ENCODE measurements at regions not wholly inside any gene's neighbourhood (a gene's known extent, or its start where the extent isn't known, plus 50 kb on each side); places are given as distances from the start of the nearest gene placed in this dataset.

DNA sequence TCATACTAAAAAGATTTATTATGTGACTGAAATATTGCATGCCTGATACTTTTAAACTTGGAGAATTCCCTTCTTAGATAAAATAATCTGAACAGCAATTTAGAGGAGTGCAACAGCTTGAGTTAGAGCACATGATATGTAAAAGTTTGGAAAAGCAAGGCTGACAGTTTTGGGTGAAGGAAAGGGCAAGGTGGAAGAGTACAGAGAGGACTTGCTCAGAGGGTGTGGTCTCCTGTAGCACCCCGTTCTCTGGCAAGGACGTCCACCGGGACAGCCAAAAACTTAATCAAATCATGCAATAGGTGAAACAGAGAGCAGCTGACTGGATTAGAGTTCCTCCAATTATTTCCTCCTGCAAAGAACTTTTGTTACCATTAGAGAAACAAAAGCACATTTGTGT is 65.2 kb upstream of the PDZRN4 start:
- no peak overlapping the region for H3K4me3 ChIP-seq (ENCODE audit: low read length)
- peaks cover 4% of the 10 kb centered on the region for H3K4me1 ChIP-seq (ENCODE audit: control insufficient read depth, insufficient read depth, low read length)
- H3K9me3 ChIP-seq (ENCODE audit: control insufficient read depth, low read length): peaks cover 4% of the 10 kb centered on the region
- H3K27me3 ChIP-seq (replicated peaks; ENCODE audit: control insufficient read depth, insufficient read depth, low read length): no peaks in the 10 kb centered on the region
- no peaks in the 10 kb centered on the region for H3K36me3 ChIP-seq (ENCODE audit: control insufficient read depth, insufficient read depth, low read length, severe bottlenecking)
- DNase-seq (ENCODE audit: low read depth): peak; percentile 16
- H3K9ac ChIP-seq (ENCODE audit: low read length): no peak overlapping the region

DNA sequence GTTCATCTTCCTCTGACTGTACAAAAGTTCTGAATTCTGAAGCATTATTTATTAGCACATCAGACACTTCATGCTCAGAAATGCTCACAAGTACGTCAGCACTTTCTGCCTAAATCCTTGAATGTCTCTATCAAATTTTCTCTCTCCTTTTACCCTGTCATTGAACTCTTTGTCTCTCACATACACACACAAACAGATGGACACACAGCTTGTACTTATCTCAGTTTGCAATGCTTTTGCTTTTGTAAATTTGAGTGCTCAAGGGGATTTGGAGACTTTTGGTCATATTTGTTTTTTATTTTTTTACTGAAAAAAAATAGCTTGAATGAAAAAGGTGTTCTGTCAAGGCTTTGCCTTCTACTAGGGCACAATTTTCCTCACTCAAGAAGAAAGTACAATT is 64.2 kb upstream of the PDZRN4 start:
- peaks cover 4% of the 10 kb centered on the region for H3K9me3 ChIP-seq (ENCODE audit: control insufficient read depth, low read length)
- no peak for DNase-seq (ENCODE audit: low read depth)
- no peak overlapping the region for H3K9ac ChIP-seq (ENCODE audit: low read length)
- H3K4me1 ChIP-seq (ENCODE audit: control insufficient read depth, insufficient read depth, low read length): peaks cover 4% of the 10 kb centered on the region
- H3K36me3 ChIP-seq (ENCODE audit: control insufficient read depth, insufficient read depth, low read length, severe bottlenecking): no peaks in the 10 kb centered on the region
- H3K27me3 ChIP-seq (replicated peaks; ENCODE audit: control insufficient read depth, insufficient read depth, low read length): no peaks in the 10 kb centered on the region
- H3K4me3 ChIP-seq (ENCODE audit: low read length): no peak overlapping the region
